GM21529 (cell line): ENCODE measurements at regions not wholly inside any gene's neighbourhood (a gene's known extent, or its start where the extent isn't known, plus 50 kb on each side); places are given as distances from the start of the nearest gene placed in this dataset.
"Not testable (repeated sequence)": the region's sequence is repeated elsewhere in the genome, so short reads cannot be mapped to it uniquely, and the experiment has no call there.

Experiments used
- ATAC-seq: cut with Tn5 transposase; IDR thresholded peaks from one replicate; pipeline ENCODE4 v1.9.1; 2021; ENCODE audit not compliant: unreplicated experiment

- ATAC-seq: no peak
Measured at GRCh38 chr9:81445331-81445921, 243.9 kb downstream of the TLE1 start.

- no peak for ATAC-seq
Measured at GRCh38 chr9:81431641-81432040, 257.7 kb downstream of the TLE1 start.

- no peak for ATAC-seq
Measured at GRCh38 chr9:81430727-81431126, 258.6 kb downstream of the TLE1 start.

GRCh38 chr9:81427870-81428269 lies 261.5 kb downstream of the TLE1 start:
- ATAC-seq: no peak

GRCh38 chr9:81424431-81424830 lies 264.9 kb downstream of the TLE1 start:
- no peak for ATAC-seq

GRCh38 chr9:81423589-81424326 lies 265.6 kb downstream of the TLE1 start:
- ATAC-seq: no peak

- not testable (repeated sequence) for ATAC-seq
Measured at GRCh38 chr9:81421090-81421489, 268.3 kb downstream of the TLE1 start.

GRCh38 chr9:81420024-81420423 lies 269.3 kb downstream of the TLE1 start:
- ATAC-seq: no peak

GRCh38 chr9:81417941-81418340 lies 271.4 kb downstream of the TLE1 start:
- ATAC-seq: no peak

GRCh38 chr9:81417299-81417675 lies 272.1 kb downstream of the TLE1 start:
- ATAC-seq: no peak

GRCh38 chr9:81416476-81417298 lies 272.7 kb downstream of the TLE1 start:
- no peak for ATAC-seq

- no peak for ATAC-seq
Measured at GRCh38 chr9:81414836-81415235, 274.5 kb downstream of the TLE1 start.

GRCh38 chr9:81411961-81412360 lies 277.4 kb downstream of the TLE1 start:
- no peak for ATAC-seq

GRCh38 chr9:81410201-81410600 lies 279.1 kb downstream of the TLE1 start:
- no peak for ATAC-seq

- ATAC-seq: no peak
Measured at GRCh38 chr9:81408951-81409350, 280.4 kb downstream of the TLE1 start.

- ATAC-seq: no peak
Measured at GRCh38 chr9:81404931-81405598, 284.3 kb downstream of the TLE1 start.

- no peak for ATAC-seq
Measured at GRCh38 chr9:81397481-81398381, 291.6 kb downstream of the TLE1 start.

- no peak for ATAC-seq
Measured at GRCh38 chr9:81396528-81396927, 292.8 kb downstream of the TLE1 start.

GRCh38 chr9:81395676-81396054 lies 293.7 kb downstream of the TLE1 start:
- no peak for ATAC-seq

- no peak for ATAC-seq
Measured at GRCh38 chr9:81394881-81395675, 294.3 kb downstream of the TLE1 start.
